ENCODE measurements at regions not wholly inside any gene's neighbourhood (a gene's known extent, or its start where the extent isn't known, plus 50 kb on each side); places are given as distances from the start of the nearest gene placed in this dataset.

DNA sequence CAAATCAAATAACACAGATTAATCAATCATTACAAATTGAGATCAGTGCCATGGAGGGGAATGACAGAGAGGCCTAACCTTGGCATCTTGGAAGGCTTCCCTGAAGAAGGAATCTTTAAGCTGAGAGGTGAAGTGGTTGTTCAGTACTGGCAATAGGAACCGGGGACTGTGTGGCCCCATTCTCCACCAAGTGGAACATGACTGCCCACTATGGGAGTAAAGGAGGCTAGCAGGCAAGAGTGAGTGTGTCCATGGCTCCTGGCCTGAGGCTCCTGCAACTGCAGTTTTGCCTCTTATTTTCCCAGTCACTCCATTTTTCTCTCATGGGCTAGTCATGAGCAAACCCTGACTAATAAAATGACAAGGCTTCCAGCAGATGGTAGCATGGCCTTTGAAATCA, 112.2 kb upstream of the GJB5 start:
- TF ChIP-seq, protein P1, sequence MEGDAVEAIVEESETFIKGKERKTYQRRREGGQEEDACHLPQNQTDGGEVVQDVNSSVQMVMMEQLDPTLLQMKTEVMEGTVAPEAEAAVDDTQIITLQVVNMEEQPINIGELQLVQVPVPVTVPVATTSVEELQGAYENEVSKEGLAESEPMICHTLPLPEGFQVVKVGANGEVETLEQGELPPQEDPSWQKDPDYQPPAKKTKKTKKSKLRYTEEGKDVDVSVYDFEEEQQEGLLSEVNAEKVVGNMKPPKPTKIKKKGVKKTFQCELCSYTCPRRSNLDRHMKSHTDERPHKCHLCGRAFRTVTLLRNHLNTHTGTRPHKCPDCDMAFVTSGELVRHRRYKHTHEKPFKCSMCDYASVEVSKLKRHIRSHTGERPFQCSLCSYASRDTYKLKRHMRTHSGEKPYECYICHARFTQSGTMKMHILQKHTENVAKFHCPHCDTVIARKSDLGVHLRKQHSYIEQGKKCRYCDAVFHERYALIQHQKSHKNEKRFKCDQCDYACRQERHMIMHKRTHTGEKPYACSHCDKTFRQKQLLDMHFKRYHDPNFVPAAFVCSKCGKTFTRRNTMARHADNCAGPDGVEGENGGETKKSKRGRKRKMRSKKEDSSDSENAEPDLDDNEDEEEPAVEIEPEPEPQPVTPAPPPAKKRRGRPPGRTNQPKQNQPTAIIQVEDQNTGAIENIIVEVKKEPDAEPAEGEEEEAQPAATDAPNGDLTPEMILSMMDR (IDR thresholded peaks at IDR 0.05), result no peak
- TF ChIP-seq ZFX (IDR thresholded peaks at IDR 0.05; ENCODE audit: borderline replicate concordance), result no peak
